Tibial nerve (tissue), 4 donors: ENCODE measurements at regions not wholly inside any gene's neighbourhood (a gene's known extent, or its start where the extent isn't known, plus 50 kb on each side); places are given as distances from the start of the nearest gene placed in this dataset.
A peak's percentile ranks its signal among the peaks of the same experiment; 100 is the strongest.

Experiments used
- DNase-seq, 2 donors: peaks; one replicate each; pipeline ENCODE4 v3.0.0-alpha.2; 2019; ENCODE audit warnings: low spot score in 2 of 2
- H3K27ac ChIP-seq, 4 donors: fragments of 200-600 bp; sonication (generic) in 3 of 4; one replicate each; pipeline ENCODE4 v1.5.1; 2017 to 2019; ENCODE audit warnings: mild to moderate bottlenecking in 1 of 4
- H3K27me3 ChIP-seq, 2 donors: fragments of 200-600 bp; sonication (generic) in 1 of 2; one replicate each; pipeline versions ENCODE4 v1.5.1 to v1.6.0; 2017 to 2019
- H3K36me3 ChIP-seq, 3 donors: fragments of 200-600 bp; sonication (generic); one replicate each; pipeline ENCODE4 v1.5.1; 2018 to 2019
- H3K4me1 ChIP-seq, 4 donors: fragments of 200-600 bp; sonication (generic) in 3 of 4; one replicate each; pipeline ENCODE4 v1.5.1; 2017 to 2019
- H3K4me3 ChIP-seq, 4 donors: fragments of 200-600 bp; sonication (generic) in 3 of 4; one replicate each; pipeline ENCODE4 v1.5.1; 2017 to 2019; ENCODE audit warnings: mild to moderate bottlenecking in 1 of 4, moderate library complexity in 1 of 4
- H3K9me3 ChIP-seq, 4 donors: fragments of 200-600 bp; sonication (generic) in 3 of 4; one replicate each; pipeline ENCODE4 v1.5.1; 2017 to 2019
- EP300 ChIP-seq, 2 donors: sonication (generic); formaldehyde crosslinking; IDR thresholded peaks; one replicate each; pipeline ENCODE4 v1.6.1; 2017; ENCODE audit warnings: antibody characterized with exemption in 2 of 2, mild to moderate bottlenecking in 1 of 2
- POLR2A ChIP-seq, 2 donors: fragments of 450-650 bp; IDR thresholded peaks; one replicate each; pipeline ENCODE4 v1.6.1; 2017; ENCODE audit warnings: antibody characterized with exemption in 2 of 2, mild to moderate bottlenecking in 2 of 2, moderate library complexity in 2 of 2
- WGBS, 2 donors: methylation state at CpG; one replicate each; pipeline ENCODE4 v1.1.5; 2018; 5-methylcytosine and 5-hydroxymethylcytosine counted together
- TF ChIP-seq, protein P1 (sequence below), 5 experiments: fragments of 200-600 bp in 3 of 5; fragments of 450-650 bp in 2 of 5; sonication (generic) in 3 of 5; IDR thresholded peaks; one replicate each; pipeline ENCODE4 v1.5.1; 2016 to 2019; ENCODE audit warnings: antibody characterized with exemption in 5 of 5, mild to moderate bottlenecking in 3 of 5, moderate library complexity in 2 of 5

DNA sequence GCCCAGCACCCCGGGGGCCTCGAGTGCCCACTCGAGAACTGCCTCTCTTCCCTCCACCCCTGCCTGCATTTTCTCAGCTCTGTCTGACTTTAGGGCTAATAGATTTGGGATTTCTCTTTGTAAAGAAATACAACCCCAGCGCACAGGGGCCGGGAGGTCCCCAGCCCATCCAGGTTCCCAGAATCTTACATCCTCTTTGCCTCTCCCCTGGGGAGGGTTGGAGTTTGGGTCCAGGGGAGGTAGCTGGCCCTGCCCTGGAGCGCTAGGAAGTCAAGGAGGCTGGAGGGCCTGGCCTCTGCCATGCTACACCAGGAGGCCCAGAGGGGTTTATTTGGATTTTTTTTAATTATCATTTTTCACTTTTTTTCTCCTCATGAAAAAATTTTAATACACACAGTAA is 65.7 kb upstream of the LMO1 start:
- Histone ChIP-seq H3K27me3 (peaks cover 0 to 5% of the 10 kb centered on the region in 2 donors), H3K9me3 (no peaks in the 10 kb centered on the region), H3K4me1 (peaks cover 0 to 32% (median 12%) of the 10 kb centered on the region in 4 donors), H3K4me3 (no peak overlapping the region), H3K36me3 (no peaks in the 10 kb centered on the region), H3K27ac (no peak overlapping the region)
- TF ChIP-seq POLR2A (IDR thresholded peaks at IDR 0.05) = no peak
- no peak for TF ChIP-seq EP300 (IDR thresholded peaks at IDR 0.05)
- TF ChIP-seq, protein P1, sequence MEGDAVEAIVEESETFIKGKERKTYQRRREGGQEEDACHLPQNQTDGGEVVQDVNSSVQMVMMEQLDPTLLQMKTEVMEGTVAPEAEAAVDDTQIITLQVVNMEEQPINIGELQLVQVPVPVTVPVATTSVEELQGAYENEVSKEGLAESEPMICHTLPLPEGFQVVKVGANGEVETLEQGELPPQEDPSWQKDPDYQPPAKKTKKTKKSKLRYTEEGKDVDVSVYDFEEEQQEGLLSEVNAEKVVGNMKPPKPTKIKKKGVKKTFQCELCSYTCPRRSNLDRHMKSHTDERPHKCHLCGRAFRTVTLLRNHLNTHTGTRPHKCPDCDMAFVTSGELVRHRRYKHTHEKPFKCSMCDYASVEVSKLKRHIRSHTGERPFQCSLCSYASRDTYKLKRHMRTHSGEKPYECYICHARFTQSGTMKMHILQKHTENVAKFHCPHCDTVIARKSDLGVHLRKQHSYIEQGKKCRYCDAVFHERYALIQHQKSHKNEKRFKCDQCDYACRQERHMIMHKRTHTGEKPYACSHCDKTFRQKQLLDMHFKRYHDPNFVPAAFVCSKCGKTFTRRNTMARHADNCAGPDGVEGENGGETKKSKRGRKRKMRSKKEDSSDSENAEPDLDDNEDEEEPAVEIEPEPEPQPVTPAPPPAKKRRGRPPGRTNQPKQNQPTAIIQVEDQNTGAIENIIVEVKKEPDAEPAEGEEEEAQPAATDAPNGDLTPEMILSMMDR (IDR thresholded peaks at IDR 0.05) = no peak
- no peak for DNase-seq
- 74 to 77% methylated on average over 6 of the region's 6 CpGs for WGBS, 2 donors

DNA sequence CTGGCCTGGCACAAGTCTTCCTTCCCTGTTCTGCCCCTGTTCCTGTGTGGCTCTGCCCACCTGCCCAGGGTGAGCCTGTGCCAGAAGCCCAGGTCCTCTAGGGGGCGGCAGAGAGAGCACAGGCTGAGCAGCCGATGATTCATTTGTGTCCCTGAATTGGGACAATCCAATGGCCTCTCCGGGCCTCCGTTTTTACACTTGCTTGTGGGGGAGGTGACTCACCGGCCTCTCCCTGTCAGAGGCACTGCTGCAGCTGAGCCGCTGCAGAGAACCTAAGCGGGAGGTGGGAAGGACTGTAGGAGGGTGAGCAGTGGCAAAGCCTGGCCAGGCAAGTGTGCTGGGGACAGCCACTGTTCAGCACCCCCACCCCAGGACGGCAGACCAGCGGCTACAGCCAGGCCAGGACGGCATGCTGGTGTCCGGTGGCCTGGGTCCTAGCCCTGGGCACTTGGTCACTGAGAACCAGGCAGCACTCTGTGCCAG is 65.2 kb upstream of the LMO1 start:
- no peak overlapping the region for H3K4me3 ChIP-seq
- DNase-seq = peak; percentile 29 to 56

DNA sequence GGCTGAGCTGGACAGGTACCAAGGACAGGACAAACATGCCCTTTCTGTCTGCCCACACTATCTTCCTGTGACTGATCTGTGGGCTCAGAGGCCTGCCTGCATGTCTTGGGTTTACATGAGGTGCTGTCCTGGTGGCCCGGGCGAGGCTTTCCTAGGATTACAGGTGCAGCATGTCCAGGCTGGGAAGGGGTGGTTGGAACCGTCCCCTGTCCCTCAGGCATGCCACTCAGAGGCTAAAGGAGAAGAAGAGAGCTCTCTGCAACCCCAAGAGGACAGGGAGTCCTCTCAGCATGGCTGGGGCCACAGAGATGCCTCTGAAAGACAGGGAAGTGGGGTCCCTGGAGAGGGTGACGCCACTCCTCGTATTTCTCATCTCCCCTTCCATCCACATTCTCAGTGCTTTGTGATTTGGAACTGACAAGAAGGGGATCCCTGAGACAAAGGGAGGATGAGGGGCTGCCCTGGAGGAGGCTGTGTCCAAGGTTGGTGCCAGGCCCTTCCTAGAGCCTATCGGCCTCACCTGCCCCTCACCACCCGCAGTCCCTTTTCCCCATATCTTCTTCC is 64.6 kb upstream of the LMO1 start:
- 82 to 94% methylated on average over 7 of the region's 7 CpGs for WGBS, 2 donors
- Histone ChIP-seq H3K36me3 (no peaks in the 10 kb centered on the region), H3K4me1 (peaks cover 0 to 32% (median 12%) of the 10 kb centered on the region in 4 donors), H3K9me3 (no peaks in the 10 kb centered on the region), H3K27me3 (peaks cover 0 to 5% of the 10 kb centered on the region in 2 donors), H3K4me3 (no peak overlapping the region), H3K27ac (no peak overlapping the region)
- TF ChIP-seq, protein P1 (IDR thresholded peaks at IDR 0.05) = no peak
- TF ChIP-seq EP300 (IDR thresholded peaks at IDR 0.05) (no peak), POLR2A (IDR thresholded peaks at IDR 0.05) (no peak)
- no peak for DNase-seq

More for the DNA sequence above, 65.2 kb upstream of the LMO1 start:
- TF ChIP-seq, protein P1 (IDR thresholded peaks at IDR 0.05) = peak; percentile 60 to 72 (median 67)
- no peak for TF ChIP-seq EP300 (IDR thresholded peaks at IDR 0.05)
- H3K4me1 ChIP-seq = peaks cover 0 to 32% (median 12%) of the 10 kb centered on the region in 4 donors
- H3K27ac ChIP-seq = no peak overlapping the region
- H3K9me3 ChIP-seq = no peaks in the 10 kb centered on the region
- H3K27me3 ChIP-seq = peaks cover 0 to 5% of the 10 kb centered on the region in 2 donors
- WGBS, 2 donors = 7 to 36% methylated on average over 8 to 11 of the region's 11 CpGs
- no peaks in the 10 kb centered on the region for H3K36me3 ChIP-seq

DNA sequence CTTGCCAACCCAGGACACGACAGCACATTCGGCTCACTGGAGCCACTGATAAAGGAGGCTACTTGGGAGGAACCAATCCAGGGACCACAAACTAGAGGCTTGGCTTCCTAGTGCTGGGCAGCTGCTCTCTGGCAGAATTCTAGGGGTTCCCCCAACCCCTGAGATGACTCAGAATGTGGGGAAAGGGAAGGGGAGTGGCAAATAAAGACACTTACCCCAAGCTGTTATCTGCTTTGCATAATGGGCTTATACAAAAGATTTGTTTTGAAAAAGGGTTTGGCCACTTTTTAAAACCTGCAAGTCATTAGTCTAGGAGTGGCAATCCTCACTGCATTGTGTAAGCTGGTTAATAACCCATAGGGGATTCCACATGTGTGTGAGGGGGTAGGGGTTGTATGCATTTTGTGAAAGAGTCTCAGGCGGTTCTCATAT is 64.1 kb upstream of the LMO1 start:
- WGBS, 2 donors = 42 to 57% methylated on average over 2 to 3 of the region's 3 CpGs
- no peaks in the 10 kb centered on the region for H3K9me3 ChIP-seq
- DNase-seq = no peak
- no peak overlapping the region for H3K4me3 ChIP-seq
- no peaks in the 10 kb centered on the region for H3K36me3 ChIP-seq
- no peak overlapping the region for H3K27ac ChIP-seq
- TF ChIP-seq EP300 (IDR thresholded peaks at IDR 0.05) = no peak
- TF ChIP-seq POLR2A (IDR thresholded peaks at IDR 0.05) = no peak
- TF ChIP-seq, protein P1 (IDR thresholded peaks at IDR 0.05) = no peak
- peaks cover 0 to 5% of the 10 kb centered on the region in 2 donors for H3K27me3 ChIP-seq
- peaks cover 0 to 32% (median 12%) of the 10 kb centered on the region in 4 donors for H3K4me1 ChIP-seq

DNA sequence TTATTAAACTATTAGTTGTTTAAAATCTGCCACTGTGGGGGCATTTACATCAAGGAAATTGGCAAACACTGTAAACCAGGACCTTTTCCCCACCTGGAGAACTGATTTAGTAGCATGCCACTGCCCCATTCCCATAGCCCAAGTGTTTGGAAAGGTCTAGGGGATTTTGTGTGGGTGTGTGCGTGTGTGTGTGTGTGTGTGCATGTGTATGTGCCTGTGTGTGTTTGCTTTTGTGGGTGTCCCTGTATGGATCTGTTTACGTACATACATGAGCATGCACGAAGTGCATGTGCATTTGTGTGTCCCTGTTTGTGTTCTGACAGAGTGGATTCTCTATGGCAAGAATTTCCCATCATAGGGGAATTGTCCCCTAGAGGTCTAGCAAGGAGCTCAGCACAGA is 62.7 kb upstream of the LMO1 start:
- Histone ChIP-seq H3K4me1 (peaks cover 0 to 32% (median 12%) of the 10 kb centered on the region in 4 donors), H3K9me3 (no peaks in the 10 kb centered on the region), H3K4me3 (no peak overlapping the region), H3K36me3 (no peaks in the 10 kb centered on the region), H3K27ac (no peak overlapping the region), H3K27me3 (peaks cover 0 to 5% of the 10 kb centered on the region in 2 donors)
- no peak for DNase-seq
- no peak for TF ChIP-seq POLR2A (IDR thresholded peaks at IDR 0.05)
- TF ChIP-seq EP300 (IDR thresholded peaks at IDR 0.05) = no peak
- TF ChIP-seq, protein P1 (IDR thresholded peaks at IDR 0.05) = no peak
- WGBS, 2 donors = 65 to 75% methylated on average over 3 of the region's 3 CpGs
